ENCODE measurements at regions not wholly inside any gene's neighbourhood (a gene's known extent, or its start where the extent isn't known, plus 50 kb on each side); places are given as distances from the start of the nearest gene placed in this dataset.

- ATAC-seq (no peak), DNase-seq (ENCODE audit: low spot score) (no peak)
Observed at GRCh38 chr2:157043786-157044185, 213.7 kb upstream of the GALNT5 start.

GRCh38 chr2:157046396-157046795 lies 211.1 kb upstream of the GALNT5 start:
- no peak for ATAC-seq
- DNase-seq (ENCODE audit: low spot score), result no peak

- ATAC-seq (no peak), DNase-seq (ENCODE audit: low spot score) (no peak)
Observed at GRCh38 chr2:157052685-157053224, 204.8 kb upstream of the GALNT5 start.

- ATAC-seq (no peak), DNase-seq (ENCODE audit: low spot score) (no peak)
Observed at GRCh38 chr2:157053876-157054275, 203.6 kb upstream of the GALNT5 start.

- no peak for ATAC-seq
- no peak for DNase-seq (ENCODE audit: low spot score)
Observed at GRCh38 chr2:157055660-157056199, 201.8 kb upstream of the GALNT5 start.

- DNase-seq (ENCODE audit: low spot score), result no peak
- ATAC-seq, result no peak
Observed at GRCh38 chr2:157056200-157056676, 201.3 kb upstream of the GALNT5 start.

- ATAC-seq (no peak), DNase-seq (ENCODE audit: low spot score) (no peak)
Observed at GRCh38 chr2:157058161-157058560, 199.3 kb upstream of the GALNT5 start.

GRCh38 chr2:157059036-157059435 lies 198.5 kb upstream of the GALNT5 start:
- no peak for DNase-seq (ENCODE audit: low spot score)
- no peak for ATAC-seq

GRCh38 chr2:157061799-157062198 lies 195.7 kb upstream of the GALNT5 start:
- DNase-seq (ENCODE audit: low spot score) (no peak), ATAC-seq (no peak)

GRCh38 chr2:157067562-157067961 lies 189.9 kb upstream of the GALNT5 start:
- ATAC-seq (no peak), DNase-seq (ENCODE audit: low spot score) (no peak)

GRCh38 chr2:157068237-157068636 lies 189.3 kb upstream of the GALNT5 start:
- DNase-seq (ENCODE audit: low spot score), result no peak
- ATAC-seq, result no peak

GRCh38 chr2:157075924-157076323 lies 181.6 kb upstream of the GALNT5 start:
- DNase-seq (ENCODE audit: low spot score), result no peak
- no peak for ATAC-seq

GRCh38 chr2:157076526-157077161 lies 180.9 kb upstream of the GALNT5 start:
- DNase-seq (ENCODE audit: low spot score) (no peak), ATAC-seq (no peak)

GRCh38 chr2:157077753-157078350 lies 179.7 kb upstream of the GALNT5 start:
- DNase-seq (ENCODE audit: low spot score), result no peak
- no peak for ATAC-seq

- DNase-seq (ENCODE audit: low spot score) (no peak), ATAC-seq (no peak)
Observed at GRCh38 chr2:157082950-157083349, 174.6 kb upstream of the GALNT5 start.

- DNase-seq (ENCODE audit: low spot score), result no peak
- no peak for ATAC-seq
Observed at GRCh38 chr2:157085522-157085921, 172.0 kb upstream of the GALNT5 start.

- no peak for DNase-seq (ENCODE audit: low spot score)
- no peak for ATAC-seq
Observed at GRCh38 chr2:157087373-157088002, 170.0 kb upstream of the GALNT5 start.

GRCh38 chr2:157093666-157094065 lies 163.8 kb upstream of the GALNT5 start:
- DNase-seq (ENCODE audit: low spot score) (no peak), ATAC-seq (no peak)

- DNase-seq (ENCODE audit: low spot score) (no peak), ATAC-seq (no peak)
Observed at GRCh38 chr2:157105372-157105771, 152.1 kb upstream of the GALNT5 start.

- ATAC-seq, result no peak
- no peak for DNase-seq (ENCODE audit: low spot score)
Observed at GRCh38 chr2:157106950-157107349, 150.6 kb upstream of the GALNT5 start.

- DNase-seq (ENCODE audit: low spot score), result no peak
- no peak for ATAC-seq
Observed at GRCh38 chr2:157107460-157107859, 150.0 kb upstream of the GALNT5 start.

- no peak for DNase-seq (ENCODE audit: low spot score)
- ATAC-seq, result no peak
Observed at GRCh38 chr2:157107877-157108276, 149.6 kb upstream of the GALNT5 start.
